ENCODE measurements at regions not wholly inside any gene's neighbourhood (a gene's known extent, or its start where the extent isn't known, plus 50 kb on each side); places are given as distances from the start of the nearest gene placed in this dataset.

DNA sequence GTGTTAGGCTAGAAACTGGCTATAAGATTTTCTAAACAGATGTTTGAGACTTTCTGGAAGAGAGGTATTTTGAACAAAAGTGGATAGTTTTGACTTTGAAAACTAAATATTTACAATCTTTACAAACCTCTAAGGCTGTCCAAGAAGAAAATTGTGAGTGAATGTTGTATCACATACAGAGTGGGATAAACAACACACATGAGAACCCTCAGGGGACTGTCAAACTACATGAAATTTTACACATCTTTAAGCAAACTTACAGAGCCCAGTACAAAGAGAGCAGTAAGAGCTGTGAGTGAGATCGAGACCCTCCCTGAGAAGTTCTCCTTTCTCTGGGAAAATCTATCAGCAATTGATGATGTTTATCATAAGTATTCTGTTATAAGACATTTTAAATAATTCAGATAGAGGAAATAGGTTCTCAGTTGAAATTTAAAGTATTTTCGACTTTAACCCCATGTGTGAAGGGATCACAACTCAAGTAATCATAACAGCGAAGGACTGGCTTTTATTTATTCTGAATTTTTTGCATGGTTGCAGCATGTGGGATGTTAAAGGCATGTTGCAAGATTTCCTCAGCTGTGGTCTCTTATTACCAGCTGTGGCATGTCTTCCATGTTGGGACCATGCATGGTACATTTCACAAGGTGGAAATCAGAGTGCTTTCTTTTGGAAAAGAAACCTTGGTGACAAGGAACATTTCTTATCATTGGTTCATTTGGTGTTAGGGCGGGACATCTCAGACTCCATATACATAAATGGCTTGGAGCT lies 264.0 kb upstream of the PRICKLE1 start:
- peak; percentile 20 for DNase-seq (ENCODE audit: low read depth)
- TF ChIP-seq, protein P1, sequence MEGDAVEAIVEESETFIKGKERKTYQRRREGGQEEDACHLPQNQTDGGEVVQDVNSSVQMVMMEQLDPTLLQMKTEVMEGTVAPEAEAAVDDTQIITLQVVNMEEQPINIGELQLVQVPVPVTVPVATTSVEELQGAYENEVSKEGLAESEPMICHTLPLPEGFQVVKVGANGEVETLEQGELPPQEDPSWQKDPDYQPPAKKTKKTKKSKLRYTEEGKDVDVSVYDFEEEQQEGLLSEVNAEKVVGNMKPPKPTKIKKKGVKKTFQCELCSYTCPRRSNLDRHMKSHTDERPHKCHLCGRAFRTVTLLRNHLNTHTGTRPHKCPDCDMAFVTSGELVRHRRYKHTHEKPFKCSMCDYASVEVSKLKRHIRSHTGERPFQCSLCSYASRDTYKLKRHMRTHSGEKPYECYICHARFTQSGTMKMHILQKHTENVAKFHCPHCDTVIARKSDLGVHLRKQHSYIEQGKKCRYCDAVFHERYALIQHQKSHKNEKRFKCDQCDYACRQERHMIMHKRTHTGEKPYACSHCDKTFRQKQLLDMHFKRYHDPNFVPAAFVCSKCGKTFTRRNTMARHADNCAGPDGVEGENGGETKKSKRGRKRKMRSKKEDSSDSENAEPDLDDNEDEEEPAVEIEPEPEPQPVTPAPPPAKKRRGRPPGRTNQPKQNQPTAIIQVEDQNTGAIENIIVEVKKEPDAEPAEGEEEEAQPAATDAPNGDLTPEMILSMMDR (IDR thresholded peaks at IDR 0.05; ENCODE audit: insufficient read depth, low read depth, low read length) = no peak
- H3K4me3 ChIP-seq (ENCODE audit: low read depth, low read length) = no peak overlapping the region

DNA sequence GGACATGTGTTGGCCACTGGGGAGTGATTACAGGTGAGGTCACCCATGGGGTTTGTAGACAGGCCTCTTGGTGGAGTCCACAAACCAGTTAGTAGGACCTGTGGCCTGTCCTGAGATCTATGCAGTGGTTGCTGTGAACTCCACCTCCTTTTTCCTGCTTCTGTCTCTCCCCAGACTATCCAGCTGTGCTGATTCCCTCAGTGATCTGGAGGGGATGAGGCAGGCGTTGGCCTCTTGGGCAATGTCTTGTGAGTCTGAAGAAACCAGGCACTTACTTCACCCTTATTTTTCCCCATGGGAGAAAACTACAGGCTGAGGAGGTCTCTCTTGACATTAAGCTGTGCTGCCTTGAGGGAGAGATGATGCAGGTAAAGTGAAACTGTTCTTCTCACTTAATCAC lies 257.2 kb upstream of the PRICKLE1 start:
- no peak overlapping the region for H3K4me3 ChIP-seq (ENCODE audit: low read depth, low read length)
- TF ChIP-seq, protein P1 (IDR thresholded peaks at IDR 0.05; ENCODE audit: insufficient read depth, low read depth, low read length) = no peak
- DNase-seq (ENCODE audit: low read depth) = peak; percentile 51

DNA sequence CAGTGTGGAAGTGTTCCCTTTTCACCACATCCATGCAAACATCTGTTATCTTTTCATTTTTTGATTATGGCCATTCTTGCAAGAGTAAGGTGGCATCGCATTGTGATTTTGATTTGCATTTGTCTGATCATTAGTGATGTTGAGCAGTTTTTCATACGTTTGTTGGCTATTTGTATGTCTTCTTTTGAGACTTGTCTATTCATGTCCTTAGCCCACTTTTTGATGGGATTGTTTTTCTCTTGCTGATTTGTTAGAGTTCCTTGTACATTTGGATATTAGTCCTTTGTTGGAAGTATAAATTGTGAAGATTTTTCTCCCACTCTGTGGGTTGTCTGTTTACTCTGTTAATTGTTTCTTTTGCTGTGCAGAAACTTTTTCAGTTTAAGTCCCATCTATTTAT lies 244.5 kb upstream of the PRICKLE1 start:
- TF ChIP-seq, protein P1 (IDR thresholded peaks at IDR 0.05; ENCODE audit: insufficient read depth, low read depth, low read length) = no peak
- H3K4me3 ChIP-seq (ENCODE audit: low read depth, low read length) = no peak overlapping the region
- no peak for DNase-seq (ENCODE audit: low read depth)

DNA sequence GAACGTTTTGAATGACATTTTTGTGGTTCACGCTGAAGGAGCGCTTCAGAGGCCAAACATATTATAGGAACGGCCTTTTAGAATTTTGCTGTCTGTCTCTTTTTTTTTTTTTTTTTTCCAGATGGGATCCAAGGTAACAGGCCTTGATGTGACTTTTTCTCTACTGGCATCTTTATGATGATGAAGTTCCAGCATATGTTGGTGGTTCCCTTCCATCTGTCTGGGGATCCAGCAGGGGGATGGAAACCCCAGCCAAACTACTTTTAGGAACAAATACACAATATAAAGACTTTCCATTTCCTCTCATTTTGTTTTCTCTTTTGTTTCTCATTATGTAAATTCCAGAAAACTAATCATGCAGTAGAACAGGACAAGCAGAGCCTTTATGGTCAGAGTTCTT lies 239.3 kb upstream of the PRICKLE1 start:
- H3K4me3 ChIP-seq (ENCODE audit: low read depth, low read length) = no peak overlapping the region
- TF ChIP-seq, protein P1 (IDR thresholded peaks at IDR 0.05; ENCODE audit: insufficient read depth, low read depth, low read length) = no peak
- no peak for DNase-seq (ENCODE audit: low read depth)

DNA sequence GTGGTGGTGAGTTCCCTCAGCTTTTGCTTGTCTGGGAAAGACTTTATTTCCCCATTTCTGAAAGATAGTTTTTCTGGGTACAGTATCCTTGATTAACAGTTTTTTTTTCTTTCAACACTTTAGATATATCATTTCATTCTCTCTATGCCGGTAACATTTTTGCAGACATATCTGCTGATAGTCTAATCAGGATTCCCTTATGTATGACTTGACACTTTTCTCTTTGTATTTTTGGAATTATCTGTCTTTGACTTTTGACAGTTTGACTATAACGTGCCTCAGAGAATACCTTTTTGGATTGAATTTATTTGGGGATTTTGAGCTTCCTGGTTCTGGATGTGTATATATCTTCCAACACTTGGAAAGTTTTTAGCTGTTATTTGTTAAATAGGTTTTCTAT lies 234.8 kb upstream of the PRICKLE1 start:
- no peak overlapping the region for H3K4me3 ChIP-seq (ENCODE audit: low read depth, low read length)
- TF ChIP-seq, protein P1 (IDR thresholded peaks at IDR 0.05; ENCODE audit: insufficient read depth, low read depth, low read length) = no peak
- no peak for DNase-seq (ENCODE audit: low read depth)

DNA sequence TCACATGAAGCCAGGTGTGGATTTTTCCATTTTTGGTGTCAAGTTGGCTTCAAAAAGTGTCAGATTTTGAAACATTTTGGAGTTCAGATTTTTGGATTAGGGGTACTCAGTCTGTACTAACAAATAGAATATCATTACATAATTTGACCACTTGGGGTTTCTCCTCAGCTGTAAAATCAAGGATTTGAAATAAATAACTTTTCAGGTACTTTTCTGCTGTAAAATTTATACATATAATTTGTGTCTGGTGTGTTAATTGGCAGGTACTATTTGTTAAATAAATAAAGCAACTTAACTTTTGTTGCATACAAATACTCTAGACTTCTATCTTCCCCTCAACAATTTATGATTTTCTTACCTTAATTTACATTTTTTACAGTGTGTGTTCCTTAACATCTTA lies 234.1 kb upstream of the PRICKLE1 start:
- TF ChIP-seq, protein P1 (IDR thresholded peaks at IDR 0.05; ENCODE audit: insufficient read depth, low read depth, low read length) = no peak
- no peak for DNase-seq (ENCODE audit: low read depth)
- no peak overlapping the region for H3K4me3 ChIP-seq (ENCODE audit: low read depth, low read length)

DNA sequence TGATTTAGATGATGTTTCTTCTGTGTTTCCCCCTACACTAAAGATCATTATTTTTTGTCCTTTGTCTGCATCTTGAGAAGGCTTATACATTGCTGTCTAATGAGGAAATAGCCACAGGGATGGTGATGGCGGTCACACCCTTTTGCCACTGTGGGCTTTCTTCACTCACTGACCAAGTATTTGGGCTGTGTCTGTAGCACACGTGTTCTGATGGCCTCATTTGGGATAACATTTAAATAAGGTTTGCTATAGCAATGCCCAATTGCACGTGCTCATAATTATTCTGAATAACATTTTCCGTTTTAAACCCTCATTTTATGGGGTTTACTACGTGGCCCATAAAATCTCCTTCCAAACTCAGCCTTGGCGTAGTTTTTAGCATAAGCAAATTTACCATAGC lies 230.3 kb upstream of the PRICKLE1 start:
- no peak overlapping the region for H3K4me3 ChIP-seq (ENCODE audit: low read depth, low read length)
- no peak for DNase-seq (ENCODE audit: low read depth)
- TF ChIP-seq, protein P1 (IDR thresholded peaks at IDR 0.05; ENCODE audit: insufficient read depth, low read depth, low read length) = no peak

Measured in fibroblast of villous mesenchyme (primary cell).